ENCODE measurements at regions not wholly inside any gene's neighbourhood (a gene's known extent, or its start where the extent isn't known, plus 50 kb on each side); places are given as distances from the start of the nearest gene placed in this dataset.

- TF ChIP-seq REST (IDR thresholded peaks at IDR 0.05; ENCODE audit: insufficient read depth in 1 of 2, low read depth in 2 of 2, low read length in 2 of 2): no peak
- TF ChIP-seq FOXP2 (optimal IDR thresholded peaks at IDR 0.05; ENCODE audit: borderline replicate concordance, extremely low read depth, extremely low read length, insufficient read depth): no peak
- TF ChIP-seq TAF1 (IDR thresholded peaks at IDR 0.05; ENCODE audit: borderline replicate concordance, insufficient read depth, low read length): no peak
- TF ChIP-seq SIN3A (IDR thresholded peaks at IDR 0.05; ENCODE audit: borderline replicate concordance, insufficient read depth, low read length): no peak
- no peak for TF ChIP-seq POLR2AphosphoS5 (IDR thresholded peaks at IDR 0.05; ENCODE audit: low read depth, low read length)
Measured at GRCh38 chr2:23169896-23170295, 215.1 kb upstream of the KLHL29 start.

- TF ChIP-seq REST (IDR thresholded peaks at IDR 0.05; ENCODE audit: insufficient read depth in 1 of 2, low read depth in 2 of 2, low read length in 2 of 2) (no peak), SIN3A (IDR thresholded peaks at IDR 0.05; ENCODE audit: borderline replicate concordance, insufficient read depth, low read length) (no peak), POLR2AphosphoS5 (IDR thresholded peaks at IDR 0.05; ENCODE audit: low read depth, low read length) (no peak), TAF1 (IDR thresholded peaks at IDR 0.05; ENCODE audit: borderline replicate concordance, insufficient read depth, low read length) (no peak), FOXP2 (optimal IDR thresholded peaks at IDR 0.05; ENCODE audit: borderline replicate concordance, extremely low read depth, extremely low read length, insufficient read depth) (no peak)
Measured at GRCh38 chr2:23171108-23171507, 213.9 kb upstream of the KLHL29 start.

GRCh38 chr2:23178396-23178795 lies 206.6 kb upstream of the KLHL29 start:
- TF ChIP-seq REST (IDR thresholded peaks at IDR 0.05; ENCODE audit: insufficient read depth in 1 of 2, low read depth in 2 of 2, low read length in 2 of 2): no peak
- TF ChIP-seq POLR2AphosphoS5 (IDR thresholded peaks at IDR 0.05; ENCODE audit: low read depth, low read length): no peak
- TF ChIP-seq FOXP2 (optimal IDR thresholded peaks at IDR 0.05; ENCODE audit: borderline replicate concordance, extremely low read depth, extremely low read length, insufficient read depth): no peak
- TF ChIP-seq TAF1 (IDR thresholded peaks at IDR 0.05; ENCODE audit: borderline replicate concordance, insufficient read depth, low read length): no peak
- no peak for TF ChIP-seq SIN3A (IDR thresholded peaks at IDR 0.05; ENCODE audit: borderline replicate concordance, insufficient read depth, low read length)

- no peak for TF ChIP-seq TAF1 (IDR thresholded peaks at IDR 0.05; ENCODE audit: borderline replicate concordance, insufficient read depth, low read length)
- TF ChIP-seq SIN3A (IDR thresholded peaks at IDR 0.05; ENCODE audit: borderline replicate concordance, insufficient read depth, low read length): no peak
- TF ChIP-seq POLR2AphosphoS5 (IDR thresholded peaks at IDR 0.05; ENCODE audit: low read depth, low read length): no peak
Measured at GRCh38 chr2:23183733-23184132, 201.2 kb upstream of the KLHL29 start.

- no peak for TF ChIP-seq POLR2AphosphoS5 (IDR thresholded peaks at IDR 0.05; ENCODE audit: low read depth, low read length)
- TF ChIP-seq REST (IDR thresholded peaks at IDR 0.05; ENCODE audit: insufficient read depth in 1 of 2, low read depth in 2 of 2, low read length in 2 of 2): no peak
- TF ChIP-seq TAF1 (IDR thresholded peaks at IDR 0.05; ENCODE audit: borderline replicate concordance, insufficient read depth, low read length): no peak
- TF ChIP-seq SIN3A (IDR thresholded peaks at IDR 0.05; ENCODE audit: borderline replicate concordance, insufficient read depth, low read length): no peak
- TF ChIP-seq FOXP2 (optimal IDR thresholded peaks at IDR 0.05; ENCODE audit: borderline replicate concordance, extremely low read depth, extremely low read length, insufficient read depth): no peak
Measured at GRCh38 chr2:23198316-23199114, 186.5 kb upstream of the KLHL29 start.

Measured in PFSK-1 (cell line).